HG03520 (cell line): ENCODE measurements at regions not wholly inside any gene's neighbourhood (a gene's known extent, or its start where the extent isn't known, plus 50 kb on each side); places are given as distances from the start of the nearest gene placed in this dataset.

ENCODE experiments used
- ATAC-seq: cut with Tn5 transposase; IDR thresholded peaks from one replicate; pipeline ENCODE4 v1.9.1; 2021; ENCODE audit warnings: mild to moderate bottlenecking, moderate library complexity; ENCODE audit not compliant: unreplicated experiment

GRCh38 chr9:73845954-73846690 lies 651.0 kb upstream of the RORB start:
- ATAC-seq: no peak

DNA sequence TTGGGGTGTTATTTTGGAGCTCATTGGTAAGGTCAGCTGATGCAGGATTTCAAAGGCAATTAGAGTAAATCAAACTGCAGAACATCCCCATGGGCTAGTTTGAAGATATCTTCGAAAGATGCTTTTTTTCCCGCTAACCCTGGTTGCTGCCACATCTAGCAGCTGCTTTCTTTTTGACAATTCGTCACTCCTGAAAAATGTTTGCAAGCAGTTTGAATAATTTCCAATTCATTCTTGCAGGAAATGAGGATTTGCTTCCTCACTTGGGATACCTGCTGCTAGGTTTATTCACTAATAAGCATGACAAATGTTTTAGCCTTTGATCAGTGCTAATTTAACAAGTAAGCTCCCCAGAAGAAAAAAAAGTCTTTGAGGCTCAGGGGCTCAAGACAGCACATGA lies 649.6 kb upstream of the RORB start:
- ATAC-seq: no peak

- no peak for ATAC-seq
Measured at GRCh38 chr9:73853549-73853948, 643.6 kb upstream of the RORB start.

DNA sequence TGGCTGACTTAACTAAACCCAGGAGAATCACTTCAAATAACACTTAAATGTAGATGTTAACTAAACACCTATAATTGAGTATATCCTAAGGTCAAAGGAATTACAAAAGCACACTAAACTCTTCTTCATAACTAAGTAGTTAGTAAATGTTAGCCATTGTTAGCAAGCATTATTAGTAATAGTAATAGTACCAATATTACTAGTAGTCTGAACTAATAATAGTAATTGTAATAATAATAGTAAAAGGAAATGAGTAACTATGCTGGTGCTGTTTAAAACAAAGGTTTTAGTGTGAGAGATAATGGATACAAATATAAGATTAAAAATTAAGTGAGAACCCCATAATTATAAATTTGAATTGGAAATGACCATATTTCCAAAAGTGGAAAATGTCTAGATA lies 641.9 kb upstream of the RORB start:
- no peak for ATAC-seq

GRCh38 chr9:73863924-73864323 lies 633.2 kb upstream of the RORB start:
- no peak for ATAC-seq

- ATAC-seq: no peak
Measured at GRCh38 chr9:73866451-73866850, 630.7 kb upstream of the RORB start.

DNA sequence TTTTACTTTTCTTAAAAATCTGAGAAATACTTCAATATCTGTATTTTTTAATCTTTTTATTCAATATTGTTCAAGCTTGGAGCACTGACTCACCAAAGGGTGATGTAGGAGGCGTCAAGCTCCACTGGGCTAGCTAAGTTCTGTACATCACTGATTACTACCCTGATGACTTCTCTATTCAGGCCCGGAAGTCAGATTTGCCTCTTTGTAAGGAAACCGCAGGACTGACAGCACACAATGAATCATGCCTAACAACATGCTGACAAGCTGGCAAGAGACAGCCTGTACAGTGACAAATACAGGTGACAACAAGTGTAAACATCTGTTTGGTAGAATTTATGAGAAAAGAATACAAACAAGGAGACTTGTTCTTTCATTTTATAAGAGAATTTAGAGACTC lies 627.9 kb upstream of the RORB start:
- peak; percentile 100 for ATAC-seq

DNA sequence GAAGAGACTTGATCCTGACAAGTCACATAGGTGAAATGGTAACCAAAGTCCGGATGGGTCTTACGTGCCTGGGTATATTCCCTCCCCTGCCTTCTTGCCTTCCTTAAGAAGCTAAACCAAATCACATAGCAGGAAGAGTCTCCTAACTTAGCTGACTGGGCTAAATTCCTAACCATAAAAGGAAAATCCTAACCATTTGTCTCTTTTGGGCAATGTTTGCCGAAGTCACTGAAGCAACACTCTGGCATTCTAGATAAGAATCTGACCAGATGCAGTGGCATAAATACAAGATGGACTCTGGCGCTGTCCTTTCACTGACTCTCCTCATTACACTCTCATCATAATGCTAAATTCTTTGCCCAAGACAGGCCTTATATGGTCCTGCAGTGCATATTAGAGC lies 625.5 kb upstream of the RORB start:
- no peak for ATAC-seq

GRCh38 chr9:73872701-73873100 lies 624.4 kb upstream of the RORB start:
- ATAC-seq: no peak

DNA sequence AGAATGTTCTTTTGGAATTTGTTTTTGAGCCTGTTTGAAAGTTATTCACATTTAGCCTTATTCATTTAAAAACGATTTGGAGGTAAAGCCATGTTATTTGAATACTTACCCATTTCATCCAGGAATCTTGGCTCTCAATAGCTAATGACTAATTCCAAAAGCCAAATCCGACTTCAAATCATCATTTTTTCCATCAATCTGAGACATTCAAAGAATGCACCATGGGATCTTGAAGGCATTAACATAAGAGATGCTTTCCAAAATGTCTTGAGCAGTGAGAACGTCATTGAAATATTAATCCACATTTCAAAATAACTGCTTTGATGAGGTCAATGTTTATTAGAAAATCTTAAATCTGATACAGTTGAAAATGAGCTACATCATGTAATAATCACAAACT lies 617.0 kb upstream of the RORB start:
- ATAC-seq: no peak

- ATAC-seq: no peak
Measured at GRCh38 chr9:73889023-73889422, 608.1 kb upstream of the RORB start.

DNA sequence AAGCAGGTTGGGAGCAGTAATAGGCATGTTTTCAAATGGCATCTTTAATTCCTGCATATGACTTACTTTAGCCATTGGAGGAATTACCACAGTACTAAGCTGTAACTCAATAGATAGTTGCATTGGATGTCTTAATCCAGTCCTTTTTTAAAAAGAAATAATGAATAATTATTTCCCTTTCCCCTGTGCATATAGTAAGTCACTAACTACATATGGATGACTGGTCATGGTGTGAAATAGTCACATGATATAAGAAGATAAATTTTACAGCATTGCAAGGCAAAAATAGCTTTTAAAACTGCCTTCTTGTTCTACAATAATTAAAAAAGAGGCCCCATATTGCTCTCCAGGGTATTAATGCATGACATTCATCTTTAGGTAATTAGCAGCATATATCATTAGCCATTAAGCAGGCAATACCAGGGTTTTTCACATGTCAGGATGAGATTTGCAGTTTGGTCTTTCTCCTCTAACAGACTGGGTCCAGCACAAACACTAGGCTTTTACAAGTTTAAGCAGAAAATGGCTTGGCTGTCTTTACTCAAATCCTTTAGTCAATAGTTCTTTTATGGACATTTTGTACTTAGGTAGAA lies 606.4 kb upstream of the RORB start:
- ATAC-seq: no peak

DNA sequence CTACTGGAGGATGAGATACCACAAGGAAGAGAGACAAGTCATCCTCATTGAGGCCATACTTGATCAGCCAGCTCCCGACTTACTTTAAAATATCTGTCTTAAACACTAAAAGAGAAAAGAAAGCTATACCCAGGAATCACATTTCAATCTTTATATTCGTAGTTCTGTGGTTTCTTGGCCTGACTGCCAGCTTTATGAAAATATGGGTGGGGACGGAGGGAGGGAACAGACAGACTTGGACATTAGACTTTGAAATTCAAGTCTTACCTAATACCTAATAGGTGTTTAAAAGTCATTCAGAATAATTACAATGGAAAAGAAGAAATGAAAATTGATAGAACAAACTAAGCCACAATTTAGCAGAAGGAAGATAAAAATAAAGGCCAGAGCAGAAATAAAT lies 604.8 kb upstream of the RORB start:
- no peak for ATAC-seq

- ATAC-seq: no peak
Measured at GRCh38 chr9:73893230-73893629, 603.9 kb upstream of the RORB start.

- ATAC-seq: no peak
Measured at GRCh38 chr9:73896061-73896460, 601.1 kb upstream of the RORB start.

DNA sequence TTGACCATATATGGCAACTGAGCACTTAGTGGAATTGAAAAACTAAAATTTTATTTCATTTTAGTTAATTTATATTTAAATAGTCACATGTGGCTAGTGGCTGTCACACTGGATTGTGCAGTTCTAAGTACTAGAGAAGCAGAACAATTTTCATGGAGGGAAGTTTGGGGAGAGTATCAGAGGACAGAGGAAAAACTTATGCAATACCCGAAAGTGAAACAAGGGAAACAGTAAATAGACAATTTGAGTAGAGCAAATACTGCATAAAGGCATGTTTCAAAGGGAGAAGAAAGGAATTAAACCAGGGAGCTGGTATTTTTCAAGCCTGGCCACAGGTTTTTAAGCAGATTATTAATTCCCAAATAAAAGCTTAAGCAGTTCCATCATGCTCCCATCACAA lies 590.5 kb upstream of the RORB start:
- ATAC-seq: no peak

DNA sequence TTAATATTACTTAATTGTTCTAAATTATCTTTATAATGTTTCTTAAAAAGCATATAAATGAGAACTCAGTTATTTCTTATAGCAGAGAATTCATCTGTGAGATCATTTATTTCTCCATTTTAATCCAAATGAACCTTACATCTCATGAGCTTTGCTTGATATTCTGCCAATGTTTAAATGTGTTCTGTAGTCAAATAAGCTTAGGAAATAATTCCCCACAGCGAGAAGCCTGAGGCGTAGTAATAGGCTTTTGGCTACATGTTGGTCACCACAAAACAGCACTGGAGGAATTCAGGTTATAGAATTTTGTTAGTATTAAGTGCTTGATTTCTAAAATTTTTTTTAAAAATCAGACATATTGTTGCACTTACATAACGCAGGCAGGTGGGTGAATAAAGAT lies 585.3 kb upstream of the RORB start:
- ATAC-seq: no peak

GRCh38 chr9:73916016-73916673 lies 581.0 kb upstream of the RORB start:
- ATAC-seq: no peak

- no peak for ATAC-seq
Measured at GRCh38 chr9:73919712-73920111, 577.4 kb upstream of the RORB start.

DNA sequence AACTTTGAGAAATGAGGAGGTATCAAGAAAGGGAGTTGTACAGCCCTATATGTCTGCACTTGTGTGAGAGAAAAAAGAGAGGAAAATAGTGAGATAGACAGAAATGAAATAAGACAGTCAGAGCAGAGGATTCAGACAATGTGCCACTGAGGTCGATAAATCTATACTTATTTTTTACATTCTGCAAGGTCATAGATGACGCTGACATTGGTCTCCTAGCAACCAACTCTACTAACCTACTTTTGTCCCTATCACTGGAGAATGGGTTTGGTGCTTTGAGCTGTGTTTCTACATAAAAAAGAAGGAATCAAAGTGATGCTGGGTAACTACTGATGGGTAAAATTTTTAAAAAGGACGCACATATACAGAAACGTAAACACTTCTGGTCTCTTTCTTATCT lies 573.3 kb upstream of the RORB start:
- ATAC-seq: no peak

GRCh38 chr9:73951147-73951546 lies 546.0 kb upstream of the RORB start:
- ATAC-seq: no peak

GRCh38 chr9:73962792-73963191 lies 534.3 kb upstream of the RORB start:
- no peak for ATAC-seq
